Hematopoietic multipotent progenitor cell treated with erythropoietin and hydrocortisone succinate and interleukin-3 and kit ligand, for 8 days (in vitro differentiated cells): ENCODE measurements at regions not wholly inside any gene's neighbourhood (a gene's known extent, or its start where the extent isn't known, plus 50 kb on each side); places are given as distances from the start of the nearest gene placed in this dataset.
A peak's percentile ranks its signal among the peaks of the same experiment; 100 is the strongest.
"Not testable (repeated sequence)": the region's sequence is repeated elsewhere in the genome, so short reads cannot be mapped to it uniquely, and the experiment has no call there.

Experiments used
- DNase-seq: peaks from one replicate; pipeline ENCODE4 v3.0.0-alpha.2; 2015

DNA sequence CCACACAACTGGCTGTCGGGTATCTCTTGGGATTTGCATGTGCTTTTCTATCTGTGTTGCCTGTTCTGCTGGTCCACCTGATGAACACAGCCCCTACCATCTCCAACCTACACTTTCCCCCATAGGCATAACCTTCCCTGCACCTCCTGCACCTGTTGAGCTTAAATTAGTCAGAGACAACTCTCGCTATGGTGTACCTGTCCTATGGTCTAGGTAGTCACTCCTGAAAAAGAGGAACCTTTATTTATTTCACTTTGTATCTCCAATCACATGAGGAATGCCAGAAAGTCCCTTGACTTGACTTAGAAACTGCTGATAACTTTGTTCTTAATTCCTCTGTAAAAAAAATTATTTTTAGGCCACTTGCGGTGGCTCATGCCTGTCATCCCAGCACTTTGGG is 338.1 kb downstream of the DHRSX start:
- no peak for DNase-seq

DNA sequence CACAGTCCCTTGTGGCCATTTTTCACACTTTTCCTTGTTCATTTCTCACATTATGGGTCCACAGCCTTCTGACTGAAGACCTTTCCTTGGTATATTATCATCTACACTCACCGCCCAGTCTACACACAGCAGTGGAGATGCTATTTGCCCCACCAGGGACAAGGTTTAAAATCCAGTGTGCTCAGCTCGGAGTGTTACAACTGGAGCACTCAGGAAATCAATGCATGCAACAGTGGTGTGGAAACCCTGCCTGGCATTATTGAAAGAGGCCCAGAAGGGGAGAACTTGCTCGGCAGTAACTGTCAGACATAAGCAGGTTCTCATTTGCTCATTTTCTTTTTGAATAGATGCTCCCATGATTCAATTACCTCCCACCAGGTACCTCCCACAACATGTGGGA is 340.9 kb downstream of the DHRSX start:
- no peak for DNase-seq

DNA sequence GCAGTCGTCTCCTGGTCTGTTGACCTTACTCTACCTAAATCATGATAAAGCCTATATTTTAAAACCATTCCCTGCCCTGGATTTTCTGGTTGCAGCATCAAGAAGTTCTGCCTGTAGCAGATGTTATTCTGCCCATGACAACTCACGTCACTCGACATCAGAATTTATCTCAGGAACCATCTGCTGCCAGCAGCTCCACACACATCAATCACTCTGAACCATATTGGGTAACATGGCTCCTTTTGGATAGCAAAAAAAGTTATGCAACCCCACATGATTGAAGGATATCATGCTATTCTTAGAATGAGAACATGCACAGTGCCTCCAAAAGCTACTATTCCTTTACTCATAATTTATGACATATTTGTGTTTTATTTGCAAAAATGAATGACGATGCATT is 341.4 kb downstream of the DHRSX start:
- peak; percentile 61 for DNase-seq

DNA sequence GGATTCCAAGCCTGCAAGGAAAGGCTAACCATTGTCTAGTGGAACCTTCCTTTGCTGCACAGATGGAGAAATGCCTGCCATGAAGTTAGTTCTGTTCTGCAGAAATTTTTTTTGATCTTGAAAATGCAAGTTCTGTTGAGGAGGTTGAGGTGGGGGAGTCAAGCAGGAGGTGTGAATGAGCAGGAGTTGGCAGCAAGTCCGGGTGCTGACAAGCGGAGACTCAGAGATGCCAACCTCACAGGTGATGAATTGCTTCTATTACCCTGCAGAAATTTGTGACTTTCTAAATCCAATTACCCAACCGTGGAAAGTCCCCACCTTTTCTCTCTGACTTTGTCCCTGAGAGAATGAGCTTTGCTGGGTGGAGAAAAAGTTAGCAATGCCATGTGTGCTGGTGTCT is 350.1 kb downstream of the DHRSX start:
- DNase-seq, result no peak

DNA sequence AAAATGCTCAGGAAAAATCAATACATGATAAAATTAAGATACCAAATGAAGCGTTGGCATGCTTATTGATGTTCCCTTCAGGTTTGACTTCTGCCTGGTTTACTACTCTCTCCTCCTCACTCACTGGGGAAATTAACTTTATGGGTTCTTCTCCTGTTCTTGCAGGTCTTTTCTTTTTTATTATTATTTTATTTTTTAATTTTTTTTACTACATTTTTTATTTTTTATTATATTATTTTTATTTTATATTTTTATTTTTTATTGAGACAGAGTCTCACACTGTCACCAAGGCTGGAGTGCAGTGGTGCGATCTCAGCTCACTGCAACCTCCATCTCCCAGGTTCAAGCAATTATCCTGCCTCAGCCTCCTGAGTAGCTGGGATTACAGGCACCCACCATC is 350.8 kb downstream of the DHRSX start:
- DNase-seq, result not testable (repeated sequence)

DNA sequence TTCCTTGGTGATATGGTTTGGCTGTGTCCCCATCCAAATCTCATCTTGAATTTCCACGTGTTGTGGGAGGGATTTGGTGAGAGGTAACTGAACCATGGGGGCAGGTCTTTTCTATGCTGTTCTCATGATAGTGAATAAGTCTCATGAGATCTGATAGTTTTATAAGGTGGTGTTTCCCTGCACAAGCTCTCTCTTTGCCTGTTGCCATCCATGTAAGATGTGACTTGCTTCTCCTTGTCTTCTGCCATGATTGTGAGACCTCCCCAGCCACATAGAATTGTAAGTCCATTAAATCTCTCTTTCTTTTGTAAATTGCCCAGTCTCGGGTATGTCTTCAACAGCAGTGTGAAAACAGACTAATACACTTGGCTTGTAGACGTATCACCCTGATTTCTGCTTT is 351.7 kb downstream of the DHRSX start:
- not testable (repeated sequence) for DNase-seq

DNA sequence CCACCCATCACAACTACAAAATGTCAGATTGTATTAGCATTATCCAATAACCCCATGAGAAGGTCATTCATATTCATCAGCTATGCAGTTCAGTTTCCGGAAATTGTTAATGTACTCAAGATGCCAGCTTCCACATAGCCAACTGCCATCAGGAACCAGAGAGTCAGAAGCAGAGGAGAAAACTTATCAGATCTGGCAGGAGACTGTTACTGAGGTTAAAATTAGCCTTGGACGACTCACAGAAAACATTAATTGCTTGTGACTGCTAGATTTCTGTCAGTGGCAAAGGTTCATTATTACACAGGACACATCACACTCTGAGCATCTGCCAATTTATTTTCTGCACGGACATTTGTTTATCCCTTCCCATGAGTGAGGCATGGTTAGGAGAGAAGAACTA is 352.8 kb downstream of the DHRSX start:
- no peak for DNase-seq

DNA sequence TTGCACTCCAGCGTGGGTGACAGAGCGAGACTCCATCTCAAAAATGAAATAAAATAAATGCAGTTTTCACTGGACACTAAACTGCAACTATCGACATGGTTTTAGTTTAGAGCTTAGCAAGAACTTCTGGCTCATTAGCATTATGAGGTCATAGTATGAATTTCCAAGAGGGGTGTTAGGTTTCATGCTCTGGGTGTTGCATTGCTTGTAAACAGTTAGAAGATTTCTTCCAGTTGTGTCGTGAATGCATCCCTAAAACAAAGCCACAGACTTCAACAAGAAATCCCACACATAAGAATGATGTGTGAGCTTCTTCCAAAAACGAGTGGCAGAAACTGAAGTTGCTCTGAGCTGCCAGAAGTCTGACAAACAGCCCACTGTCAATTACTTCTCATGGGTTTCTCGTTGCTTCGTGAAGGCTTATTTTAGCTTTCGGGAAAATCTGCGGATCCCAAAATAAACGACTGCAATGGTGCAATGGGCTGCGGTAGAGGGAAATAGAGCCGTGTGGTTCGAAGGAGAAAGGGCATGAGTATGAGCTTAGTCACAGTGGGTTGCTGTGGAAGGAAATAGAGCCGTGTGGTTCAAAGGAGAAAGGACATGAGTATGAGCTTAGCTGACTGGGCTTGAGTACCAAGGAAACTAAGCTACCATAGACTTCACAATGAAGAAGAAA is 354.9 kb downstream of the DHRSX start:
- DNase-seq, result no peak

DNA sequence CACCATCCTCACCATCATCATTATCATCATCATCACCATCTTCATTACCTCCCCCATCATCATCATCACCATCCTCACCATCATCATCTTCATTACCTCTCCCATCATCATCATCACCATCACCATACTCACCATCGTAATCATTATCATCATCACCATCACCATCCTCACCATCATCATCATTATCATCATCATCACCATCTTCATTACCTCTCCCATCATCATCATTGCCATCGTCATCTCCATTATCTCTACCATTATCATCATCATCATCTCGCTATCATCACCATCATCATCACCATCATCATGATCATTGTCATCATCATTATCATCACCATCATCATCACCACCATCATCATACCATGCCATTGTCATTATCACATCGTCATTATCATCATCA is 362.9 kb downstream of the DHRSX start:
- DNase-seq, result no peak

DNA sequence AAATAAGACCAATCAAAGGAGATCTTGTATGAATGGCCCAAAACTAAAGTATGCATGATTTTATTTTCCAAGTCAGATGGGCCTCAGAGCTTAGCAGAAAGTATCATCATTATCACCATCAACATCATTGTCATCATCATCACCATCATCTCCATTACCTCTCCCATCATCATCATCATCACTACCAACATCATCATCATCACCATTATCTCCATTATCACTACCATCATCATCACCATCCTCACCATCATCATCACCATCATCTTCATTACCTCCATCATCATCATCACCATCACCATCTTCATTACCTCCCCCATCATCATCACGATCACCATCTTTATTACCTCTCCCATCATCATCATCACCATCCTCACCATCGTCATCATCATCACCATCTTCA is 363.9 kb downstream of the DHRSX start:
- DNase-seq, result no peak

DNA sequence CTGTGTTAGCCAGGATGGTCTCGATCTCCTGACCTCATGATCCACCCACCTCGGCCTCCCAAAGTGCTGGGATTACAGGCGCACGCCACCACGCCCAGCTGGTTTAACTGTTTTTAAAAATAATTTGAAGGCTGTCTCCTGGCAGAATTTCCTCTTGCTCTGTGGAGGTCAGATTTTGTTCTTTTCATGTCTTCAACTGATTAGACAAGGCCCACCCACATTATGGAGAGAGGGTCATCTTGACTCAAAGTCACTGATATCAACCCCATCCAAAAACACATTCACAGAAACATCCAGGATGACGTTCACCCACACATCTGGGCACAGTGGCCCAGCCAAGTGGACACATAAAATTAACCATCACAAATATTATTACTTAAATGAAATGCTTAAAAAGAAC is 365.4 kb downstream of the DHRSX start:
- DNase-seq, result no peak

DNA sequence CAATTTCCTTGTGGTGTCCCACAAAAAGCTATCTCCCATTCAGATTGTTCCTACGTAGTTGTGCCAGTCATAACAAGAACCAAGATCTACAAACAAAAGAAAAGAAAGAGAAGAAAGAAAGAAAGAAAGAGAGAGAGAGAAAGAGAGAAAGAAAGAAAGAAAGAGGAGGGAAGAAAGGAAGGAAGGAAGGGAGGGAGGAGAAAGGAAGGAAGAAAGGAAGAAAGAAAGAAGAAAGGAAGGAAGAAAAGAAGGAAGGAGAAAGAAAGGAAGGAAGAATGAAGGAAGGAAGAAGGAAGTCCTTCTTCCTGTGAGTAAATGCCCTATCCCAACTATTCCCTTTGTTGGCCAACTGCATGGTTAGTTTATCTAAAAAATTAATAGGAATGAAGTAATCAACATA is 366.0 kb downstream of the DHRSX start:
- no peak for DNase-seq
